GM18868 (cell line): ENCODE measurements at regions not wholly inside any gene's neighbourhood (a gene's known extent, or its start where the extent isn't known, plus 50 kb on each side); places are given as distances from the start of the nearest gene placed in this dataset.
A peak's percentile ranks its signal among the peaks of the same experiment; 100 is the strongest.

ENCODE experiments used
- ATAC-seq: cut with Tn5 transposase; IDR thresholded peaks from one replicate; pipeline ENCODE4 v1.9.1; 2021; ENCODE audit warnings: mild to moderate bottlenecking, moderate library complexity; ENCODE audit not compliant: unreplicated experiment

DNA sequence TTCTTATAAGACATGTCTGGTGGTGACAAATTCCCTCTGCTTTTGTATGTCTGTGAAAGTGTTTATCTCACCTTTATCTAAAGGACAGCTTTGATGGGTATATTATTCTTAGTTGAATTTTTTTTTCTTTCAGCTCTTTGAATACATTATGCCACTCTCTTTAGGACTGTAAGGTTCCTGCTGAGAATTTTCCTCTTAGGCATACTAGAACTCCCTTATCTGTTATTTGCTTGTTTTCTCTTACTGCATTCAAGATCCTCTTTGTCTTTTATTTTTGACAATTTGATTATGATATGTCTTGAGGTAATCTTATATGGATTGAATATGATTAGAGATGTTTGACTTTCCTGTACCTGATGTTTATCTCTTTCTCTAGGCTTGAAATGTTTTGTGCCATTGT lies 1328.4 kb downstream of the PCDH9 start:
- no peak for ATAC-seq

DNA sequence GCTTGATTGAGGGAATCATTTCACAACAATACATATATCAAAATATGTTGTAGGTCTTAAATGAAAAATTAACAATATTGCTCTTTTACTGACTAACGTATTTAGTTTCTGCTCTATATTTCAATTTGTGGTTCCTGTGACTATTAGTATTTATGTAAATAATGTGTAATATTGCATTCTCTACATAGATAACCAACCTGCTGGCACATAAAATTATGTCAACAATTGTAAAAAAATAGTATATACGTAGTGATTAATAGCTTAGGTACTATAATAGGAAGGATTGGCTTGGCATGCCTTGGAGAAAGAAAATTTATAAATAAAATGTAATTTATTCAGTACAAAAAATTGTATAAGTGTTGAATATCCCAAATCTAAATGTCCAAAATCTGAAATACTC lies 1336.1 kb downstream of the PCDH9 start:
- no peak for ATAC-seq

DNA sequence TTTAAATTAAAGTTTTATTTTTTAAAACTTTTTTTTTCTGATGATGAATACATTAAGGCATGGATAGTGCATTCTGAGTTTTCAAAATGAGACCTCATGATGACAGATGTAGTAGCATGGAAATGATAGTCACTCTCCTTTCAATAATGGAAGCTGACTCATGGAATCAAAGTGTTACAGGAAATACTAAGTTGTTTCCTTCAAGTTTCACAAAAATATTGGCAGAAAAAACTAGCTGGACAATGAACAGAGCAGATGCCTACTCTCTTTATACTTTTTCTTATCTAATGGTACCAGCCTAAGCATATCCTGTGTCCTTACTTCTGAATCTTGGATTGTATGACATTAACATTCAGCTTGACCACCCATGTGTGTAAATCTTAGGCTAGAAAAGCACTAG lies 1337.3 kb downstream of the PCDH9 start:
- no peak for ATAC-seq

DNA sequence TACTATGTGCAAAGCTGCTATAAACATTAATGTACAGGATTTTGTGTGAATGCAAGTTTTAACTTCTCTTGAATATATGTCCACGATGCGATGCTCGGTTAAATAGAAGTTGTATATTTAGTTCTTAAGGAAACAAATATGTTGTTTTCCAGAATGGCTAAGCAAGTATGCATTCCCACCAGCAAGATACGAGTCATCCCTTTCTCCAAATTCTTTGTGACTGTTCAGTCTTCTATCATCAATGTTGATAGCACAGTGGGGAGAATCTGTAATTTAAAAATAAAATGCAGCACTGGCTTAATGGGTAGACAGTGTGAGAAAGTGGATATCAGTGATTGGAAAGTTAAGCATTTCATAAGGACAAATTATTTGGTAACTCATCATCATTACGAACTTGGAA lies 1340.8 kb downstream of the PCDH9 start:
- no peak for ATAC-seq

DNA sequence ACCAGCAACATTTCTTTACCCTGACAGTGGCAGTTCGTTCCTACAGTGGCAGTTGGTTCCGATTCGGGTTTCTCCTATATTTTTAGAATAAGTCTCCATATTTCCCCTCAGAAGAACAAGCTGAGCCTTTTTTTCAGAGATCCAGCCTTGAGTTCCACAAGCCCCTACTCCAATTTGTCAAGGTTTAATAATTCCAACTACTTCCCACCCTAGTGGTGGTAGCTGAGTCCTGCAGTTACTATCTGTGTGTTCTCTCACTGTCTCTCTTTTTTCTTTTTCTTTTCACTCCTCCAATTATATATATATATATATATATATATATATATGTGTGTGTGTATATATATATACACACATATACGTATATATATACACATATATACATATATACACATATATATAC lies 1347.3 kb downstream of the PCDH9 start:
- ATAC-seq: peak; percentile 50

DNA sequence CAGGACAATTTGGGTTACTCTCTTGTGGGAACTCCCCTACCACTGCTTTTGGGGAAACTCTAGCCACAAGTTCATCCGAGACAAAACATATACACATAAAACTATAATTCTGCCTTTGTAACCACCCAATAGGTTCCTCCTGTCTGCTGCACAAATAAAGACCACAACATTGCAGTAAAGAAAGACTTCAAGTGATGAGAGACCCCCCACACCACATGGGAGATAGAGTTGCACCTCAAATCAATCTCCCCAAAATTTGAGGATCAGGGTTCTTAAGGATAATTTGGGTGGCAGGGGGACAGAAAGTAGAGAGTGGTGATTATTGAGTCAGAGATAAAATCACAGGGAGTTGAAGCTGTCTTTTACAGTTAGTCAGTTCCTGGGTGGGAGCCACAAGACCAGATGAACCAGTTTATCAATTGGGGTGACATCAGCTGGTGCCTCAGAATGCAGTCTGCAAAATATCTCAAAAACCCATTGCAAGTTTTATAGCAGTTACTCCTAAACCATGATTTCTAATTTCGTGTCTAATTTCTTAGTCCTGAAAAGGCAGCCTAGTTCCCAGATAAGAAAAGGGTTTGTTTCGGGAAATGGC lies 1348.5 kb downstream of the PCDH9 start:
- no peak for ATAC-seq

DNA sequence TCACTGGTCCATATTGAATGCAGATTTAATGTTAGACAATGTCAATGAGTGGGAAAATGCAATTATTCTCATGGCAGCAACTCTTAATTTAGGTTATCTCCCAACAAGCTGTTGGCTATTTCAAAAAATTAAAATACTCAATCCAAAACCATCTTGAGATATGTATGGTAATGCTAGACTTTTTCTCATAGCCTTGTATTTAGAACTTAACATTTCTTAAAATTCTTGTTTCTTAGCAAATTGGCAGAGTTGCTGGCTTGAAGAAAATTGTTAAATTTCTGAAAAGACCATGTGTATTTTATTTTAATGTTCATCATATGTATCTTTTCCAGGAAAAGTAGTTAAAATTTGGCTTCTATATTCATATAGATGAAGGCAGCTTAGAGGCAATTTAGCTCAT lies 1355.1 kb downstream of the PCDH9 start:
- no peak for ATAC-seq

DNA sequence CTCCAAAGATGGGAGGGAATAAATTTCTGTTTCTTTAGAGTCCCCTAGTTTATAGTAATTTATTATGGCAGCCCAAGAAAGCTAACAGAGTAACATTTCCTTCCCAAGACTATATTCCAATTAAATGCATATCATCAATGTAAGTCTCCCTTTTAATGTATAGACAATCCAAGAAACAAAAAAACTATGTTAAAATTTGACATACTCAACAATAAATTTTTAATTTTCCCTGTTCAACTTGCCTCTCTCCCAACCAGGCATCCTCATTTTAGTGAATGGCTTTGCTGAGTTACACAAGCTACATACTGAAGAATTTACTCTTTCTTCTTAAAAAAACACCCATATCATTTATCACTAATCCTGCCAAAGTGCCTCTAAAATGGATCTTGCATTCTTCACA lies 1357.7 kb downstream of the PCDH9 start:
- ATAC-seq: no peak

DNA sequence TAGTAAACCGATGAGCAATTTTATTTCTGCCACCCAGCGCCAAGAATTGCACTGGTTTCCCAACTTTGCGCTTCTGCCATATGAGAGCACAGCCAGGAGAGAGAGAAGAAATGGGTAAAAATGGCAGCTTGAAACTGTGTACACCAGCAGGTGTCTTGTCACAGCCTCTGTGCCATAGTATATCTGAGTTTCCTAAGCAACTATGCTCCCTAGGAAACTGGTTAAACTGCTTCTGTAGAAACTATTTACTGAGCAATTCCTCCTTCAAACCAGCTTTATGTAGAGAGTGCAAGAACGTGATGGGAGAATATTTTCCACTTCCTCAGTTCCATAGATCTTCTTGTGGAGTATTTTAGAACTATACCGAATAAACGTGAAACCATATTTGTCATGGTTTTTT lies 1361.3 kb downstream of the PCDH9 start:
- ATAC-seq: no peak

DNA sequence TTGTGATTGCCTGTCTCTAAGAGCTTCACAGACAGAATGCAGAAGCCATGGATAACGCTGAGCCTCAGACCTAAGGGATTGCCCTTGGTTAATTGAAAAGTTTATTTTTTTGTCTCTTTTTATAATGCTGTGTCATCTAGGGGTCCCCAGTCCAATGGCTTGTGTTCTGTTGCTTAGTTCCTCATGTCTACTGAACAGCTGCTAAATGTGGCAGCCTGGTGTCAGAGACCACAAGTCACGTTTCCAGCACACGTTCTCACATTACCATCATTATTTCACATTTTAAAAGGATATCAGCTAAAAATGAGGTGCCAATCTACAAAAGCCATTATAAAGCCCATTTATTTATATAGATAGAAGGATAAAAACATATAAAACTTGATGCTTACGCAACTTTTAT lies 1362.0 kb downstream of the PCDH9 start:
- ATAC-seq: no peak

DNA sequence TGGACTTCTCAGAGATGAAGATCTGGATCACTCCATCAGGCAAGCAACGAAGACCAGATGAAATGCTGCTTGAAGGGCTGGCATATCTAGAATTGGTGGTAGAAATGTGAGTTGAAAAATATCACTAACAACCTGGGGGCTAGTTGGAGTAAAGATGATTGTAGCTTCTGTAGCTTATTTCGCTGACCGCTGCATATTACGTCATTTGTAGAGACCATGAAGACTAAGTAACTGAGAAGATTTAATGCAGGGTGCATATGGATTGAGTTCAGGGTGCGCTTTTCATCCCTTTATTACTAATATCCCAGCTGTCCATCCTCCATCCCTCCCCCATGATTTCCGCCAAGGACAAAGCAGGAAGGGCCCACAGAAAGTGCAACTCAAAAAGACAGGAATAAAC lies 1364.0 kb downstream of the PCDH9 start:
- ATAC-seq: no peak

DNA sequence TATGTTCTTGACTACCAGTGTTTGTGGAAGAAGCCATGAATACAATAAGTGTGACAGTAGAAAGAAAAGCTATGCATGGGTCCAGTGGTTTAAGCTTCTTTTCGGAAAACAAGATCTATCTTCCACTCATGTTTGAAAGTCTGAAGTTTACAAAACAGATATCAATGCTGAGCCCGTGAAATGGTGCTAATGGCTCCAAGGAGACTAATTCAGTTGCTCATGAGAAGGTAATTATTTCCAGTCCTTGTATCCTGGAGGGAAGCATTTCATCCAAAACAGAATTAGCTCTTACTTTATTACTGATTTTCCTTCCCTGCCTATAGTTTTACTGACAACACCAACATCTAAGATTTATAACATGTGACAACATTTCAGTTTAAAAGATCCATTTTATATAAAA lies 1364.9 kb downstream of the PCDH9 start:
- no peak for ATAC-seq

DNA sequence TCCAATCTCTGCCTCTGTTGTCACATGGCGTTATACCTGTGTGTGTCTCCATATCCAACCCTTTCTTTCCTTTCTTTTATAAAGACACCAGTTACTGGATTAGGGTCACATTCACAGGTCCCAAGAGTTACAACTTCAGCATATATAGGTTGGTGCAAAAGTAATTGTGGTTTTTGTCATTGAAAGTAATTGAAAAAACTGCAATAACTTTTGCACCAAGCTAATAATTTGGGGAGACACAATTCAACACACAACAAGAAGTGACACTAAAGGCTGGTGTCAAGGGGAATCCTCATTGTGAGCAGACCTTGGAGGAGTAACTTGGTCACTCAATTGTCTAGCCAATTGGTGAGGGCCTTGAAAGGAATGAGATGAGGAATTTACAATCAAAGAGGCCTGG lies 1366.1 kb downstream of the PCDH9 start:
- ATAC-seq: no peak

DNA sequence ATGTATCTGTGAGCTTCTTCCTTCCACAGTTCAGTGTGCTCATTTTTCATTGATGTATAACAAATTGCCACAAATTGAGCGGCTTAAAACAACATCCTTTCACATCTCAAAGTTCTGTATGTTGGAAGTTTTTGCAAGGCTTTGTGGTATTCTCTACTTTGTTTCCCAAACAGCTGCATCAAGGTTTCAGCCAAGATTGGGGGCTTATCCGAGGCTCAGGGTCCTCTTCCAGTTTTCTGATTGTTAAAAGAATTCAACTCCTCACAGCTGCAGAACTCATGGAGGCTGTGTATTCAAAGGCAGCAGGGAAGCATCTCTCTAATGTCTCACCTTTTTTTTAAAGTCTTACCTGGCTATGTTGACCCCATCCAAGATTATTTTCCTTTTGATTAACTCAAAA lies 1369.8 kb downstream of the PCDH9 start:
- no peak for ATAC-seq

DNA sequence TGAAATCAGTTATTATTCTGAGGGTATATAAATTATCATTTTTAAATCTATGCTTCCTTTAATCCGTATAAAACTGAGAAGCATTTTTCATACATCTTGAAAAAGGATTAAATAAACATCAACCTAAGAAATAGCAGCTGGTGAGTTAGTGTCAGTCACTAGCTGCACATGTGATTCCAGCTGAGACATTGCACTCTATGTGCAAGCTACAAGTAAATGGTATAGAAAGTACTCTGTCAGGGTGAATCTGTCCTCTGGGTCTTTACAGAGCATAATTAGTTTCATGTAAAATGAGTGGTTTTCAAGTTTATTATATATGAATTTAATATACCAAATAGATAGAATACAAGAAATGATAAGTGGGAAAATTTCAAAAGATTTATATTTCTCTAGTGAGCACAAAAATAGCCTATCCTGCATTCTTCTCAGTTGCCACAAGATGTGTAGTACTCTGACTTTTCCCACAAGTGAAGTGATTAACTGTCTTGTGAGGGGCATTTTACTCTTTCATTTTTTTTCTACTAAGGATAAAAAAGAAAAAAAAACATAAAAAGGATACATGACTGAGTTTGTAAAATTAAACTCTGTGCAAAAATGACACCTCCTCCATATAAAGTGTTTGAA lies 1372.1 kb downstream of the PCDH9 start:
- no peak for ATAC-seq

DNA sequence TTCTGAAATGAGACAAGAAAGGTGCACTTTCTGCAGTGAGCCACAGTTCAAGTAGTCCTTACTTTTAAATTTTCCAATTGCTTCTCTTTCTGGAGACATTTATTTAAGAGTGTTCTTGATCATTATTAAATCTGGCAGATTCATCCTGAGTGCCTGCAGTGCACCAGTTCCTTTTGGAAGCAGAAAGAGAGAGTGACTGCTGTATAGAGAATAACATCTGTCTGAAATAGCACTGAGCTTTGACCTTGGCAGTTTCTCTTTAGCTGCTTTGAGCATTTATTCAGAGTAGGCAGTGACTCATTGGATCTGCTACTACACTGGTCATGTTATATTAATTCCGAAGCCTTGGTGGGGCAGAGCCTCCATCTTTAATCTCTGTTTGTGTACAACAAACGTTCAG lies 1373.7 kb downstream of the PCDH9 start:
- no peak for ATAC-seq

DNA sequence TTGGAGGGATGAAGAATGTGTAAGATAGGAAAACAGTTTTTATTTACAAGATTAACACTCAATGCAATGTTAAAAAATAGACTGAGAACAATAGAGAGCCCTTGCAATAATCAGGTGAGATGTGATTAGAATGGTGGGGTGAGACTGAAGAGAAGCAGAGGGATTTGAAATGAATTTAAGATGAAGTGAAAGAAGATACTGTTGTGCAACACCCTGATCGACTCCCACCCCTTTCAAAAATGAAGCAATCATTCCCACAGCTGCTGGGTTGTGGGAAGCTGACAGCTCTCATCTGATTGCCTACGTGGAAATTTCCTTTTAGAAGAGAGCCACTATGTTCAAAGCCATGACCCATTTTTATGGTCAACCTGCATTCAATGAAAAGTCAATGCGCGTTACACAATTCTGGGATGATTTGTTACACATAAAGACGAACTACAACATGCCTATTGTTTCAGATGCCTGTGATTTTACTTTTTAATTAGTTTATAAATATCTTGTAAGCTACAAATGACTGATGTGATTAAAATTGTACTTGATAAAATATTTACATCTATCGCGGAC lies 1374.8 kb downstream of the PCDH9 start:
- no peak for ATAC-seq

DNA sequence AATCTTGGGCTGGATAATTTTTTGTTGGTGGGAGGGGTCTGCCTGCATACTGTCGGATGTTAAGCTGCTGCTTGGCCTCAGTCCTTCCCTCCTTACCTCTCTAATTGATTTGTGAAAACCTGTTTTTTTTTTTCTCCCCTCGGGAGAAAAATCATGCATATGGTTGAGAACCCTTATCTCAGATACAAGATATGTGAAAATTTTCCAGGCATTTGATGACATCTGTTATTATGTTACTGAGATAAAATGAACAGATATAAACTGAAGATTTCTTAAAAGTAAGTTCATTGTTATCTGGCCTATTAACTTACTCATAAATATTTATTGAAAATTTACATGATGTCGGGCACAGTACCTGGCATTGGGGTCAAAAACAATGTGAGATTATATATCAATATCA lies 1375.7 kb downstream of the PCDH9 start:
- no peak for ATAC-seq

DNA sequence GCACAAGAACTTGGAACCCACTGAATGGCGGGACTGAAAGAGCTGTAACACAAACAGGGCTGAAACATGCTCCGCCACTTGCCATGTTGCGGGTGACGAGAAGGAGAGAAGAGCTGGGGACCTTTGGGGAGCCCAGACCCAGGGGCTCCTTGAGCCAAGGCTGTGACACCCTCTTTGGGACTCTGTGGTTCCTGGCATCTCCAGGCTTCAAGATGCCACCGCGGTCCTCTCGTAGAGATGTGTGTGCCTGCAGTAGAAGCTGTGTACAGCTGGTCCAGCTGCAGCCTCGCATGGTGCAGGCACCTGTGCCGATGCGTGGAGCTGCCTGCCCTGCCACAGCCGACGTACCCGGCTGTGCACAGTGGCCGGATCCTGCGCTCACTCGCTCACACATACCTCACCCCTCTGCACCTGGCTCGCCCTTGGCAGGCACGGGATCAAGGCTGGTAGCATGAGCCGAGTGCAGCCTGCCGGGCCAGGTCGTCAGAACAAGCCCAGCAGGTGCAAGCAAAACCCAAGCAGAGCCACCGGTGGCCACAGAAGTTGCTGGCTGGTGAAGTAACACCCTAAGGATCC lies 1385.8 kb downstream of the PCDH9 start:
- ATAC-seq: no peak

DNA sequence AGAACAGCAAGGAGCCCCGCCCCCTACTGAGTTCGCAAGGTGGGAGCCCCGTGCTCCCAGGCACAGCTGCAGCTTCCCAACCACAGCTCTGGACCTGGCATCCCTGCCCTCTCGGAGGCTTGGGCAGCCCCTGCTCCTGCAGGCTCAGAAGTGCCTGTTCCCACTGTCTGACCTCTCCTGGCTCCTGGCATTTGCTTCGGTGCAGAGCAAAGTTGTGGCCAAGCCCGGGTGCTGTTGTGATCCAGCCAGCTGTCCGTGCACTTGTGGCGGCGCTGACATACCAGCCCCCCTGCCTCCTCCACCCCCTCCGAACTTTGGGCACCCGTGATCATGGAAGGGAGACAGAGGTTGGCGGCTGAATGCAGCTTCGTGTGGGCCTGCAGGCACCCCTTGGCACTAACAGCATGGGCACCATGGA lies 1386.8 kb downstream of the PCDH9 start:
- no peak for ATAC-seq

DNA sequence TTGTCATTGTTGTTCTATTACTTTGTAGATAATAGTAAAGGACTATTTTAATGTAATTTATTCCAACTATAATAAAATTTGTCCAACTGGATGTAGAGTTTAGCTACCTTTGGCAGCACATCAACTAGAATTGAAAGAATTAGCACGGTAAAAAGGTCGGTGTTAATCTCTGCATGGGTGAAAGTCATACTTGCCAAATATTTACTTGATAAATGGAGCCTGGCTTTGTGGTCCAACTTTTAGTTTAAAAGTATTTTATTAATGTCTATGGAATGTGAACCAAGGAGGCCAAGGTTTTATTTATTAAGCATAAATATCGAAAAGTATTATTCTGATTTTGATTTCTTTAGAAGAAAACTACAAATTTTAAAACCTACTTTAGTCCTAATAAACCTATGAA lies 1389.0 kb downstream of the PCDH9 start:
- no peak for ATAC-seq

DNA sequence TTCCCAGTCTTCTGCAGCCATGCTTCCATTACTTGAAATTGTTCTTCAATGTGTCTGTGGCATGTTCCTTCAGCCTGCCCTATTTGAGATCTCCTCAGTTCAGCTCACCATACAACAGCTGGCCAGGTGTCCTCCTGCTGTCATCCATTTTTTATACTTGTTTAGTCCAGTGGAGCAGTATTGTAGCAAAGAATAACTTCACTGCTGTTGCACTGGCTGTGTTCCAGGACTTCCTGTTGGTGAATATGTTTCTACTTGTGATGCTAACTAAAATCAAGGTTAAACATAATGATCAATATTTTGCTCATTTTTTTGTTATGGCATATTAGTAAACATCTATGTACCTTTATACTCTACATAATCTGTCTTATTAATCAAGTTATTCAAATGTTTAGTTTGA lies 1394.1 kb downstream of the PCDH9 start:
- no peak for ATAC-seq

DNA sequence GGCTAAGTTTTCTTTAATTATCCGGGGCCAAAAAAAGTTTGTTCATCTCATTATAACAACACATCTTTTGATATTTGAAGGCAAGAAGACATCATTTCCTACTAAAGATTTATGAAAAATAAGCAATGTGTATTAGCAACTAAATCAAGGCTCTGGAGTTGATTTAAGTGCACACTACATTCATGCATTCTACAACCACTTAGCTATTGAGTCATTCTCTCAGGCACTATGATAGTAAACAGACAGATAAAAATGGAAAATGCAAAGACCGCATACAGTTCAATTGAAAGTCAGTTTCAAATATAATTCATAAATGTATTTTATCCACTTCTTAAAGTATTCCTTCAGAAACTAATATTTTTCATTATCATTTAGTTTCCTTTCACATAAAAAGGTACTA lies 1395.2 kb downstream of the PCDH9 start:
- ATAC-seq: no peak
